Endodermal cell (in vitro differentiated cells): ENCODE measurements at regions not wholly inside any gene's neighbourhood (a gene's known extent, or its start where the extent isn't known, plus 50 kb on each side); places are given as distances from the start of the nearest gene placed in this dataset.

Experiments used
- DNase-seq: peaks from one replicate; pipeline ENCODE4 v3.0.0-alpha.2; 2017
- H3K27ac ChIP-seq: 2 replicates; pipeline ENCODE4 v1.5.1; 2013; ENCODE audit warnings: mild to moderate bottlenecking, low read depth, low read length, moderate library complexity
- H3K27me3 ChIP-seq: 2 replicates; pipeline ENCODE4 v1.6.1; 2013; ENCODE audit warnings: mild to moderate bottlenecking, low read length, moderate library complexity; ENCODE audit not compliant: insufficient read depth, control insufficient read depth, poor library complexity, severe bottlenecking
- H3K36me3 ChIP-seq: 2 replicates; pipeline ENCODE4 v1.7.0; 2013; ENCODE audit warnings: mild to moderate bottlenecking, low read length, moderate library complexity; ENCODE audit not compliant: control insufficient read depth, insufficient read depth
- H3K4me1 ChIP-seq: one replicate; pipeline ENCODE4 v1.7.0; 2013; ENCODE audit warnings: low read length; ENCODE audit not compliant: control insufficient read depth, insufficient read depth
- H3K4me3 ChIP-seq: 2 replicates; pipeline ENCODE4 v1.5.1; 2013; ENCODE audit warnings: mild to moderate bottlenecking, low read length, moderate library complexity
- H3K9ac ChIP-seq: 2 replicates; pipeline ENCODE4 v1.6.1; 2013; ENCODE audit warnings: mild to moderate bottlenecking, low read length, moderate library complexity; ENCODE audit not compliant: poor library complexity, severe bottlenecking; ENCODE audit errors: extremely low read depth
- H3K9me3 ChIP-seq: 2 replicates; pipeline ENCODE4 v1.6.1; 2013; ENCODE audit warnings: mild to moderate bottlenecking, low read length, moderate library complexity; ENCODE audit not compliant: control insufficient read depth
- H3K27ac Mint-ChIP-seq: 2 replicates; pipeline ENCODE4 v1.8.0; 2020; ENCODE audit warnings: mixed read lengths
- H3K27me3 Mint-ChIP-seq: 2 replicates; pipeline ENCODE4 v1.8.0; 2021; ENCODE audit warnings: mild to moderate bottlenecking, mixed read lengths; ENCODE audit not compliant: insufficient read depth
- H3K36me3 Mint-ChIP-seq: 2 replicates; pipeline ENCODE4 v1.8.0; 2020; ENCODE audit warnings: low read depth, mixed read lengths
- H3K4me1 Mint-ChIP-seq: 2 replicates; pipeline ENCODE4 v1.8.0; 2020; ENCODE audit warnings: mixed read lengths
- H3K4me3 Mint-ChIP-seq: 2 replicates; pipeline ENCODE4 v1.8.0; 2020; ENCODE audit warnings: mild to moderate bottlenecking, moderate library complexity, mixed read lengths
- H3K9me3 Mint-ChIP-seq: 2 replicates; pipeline ENCODE4 v1.8.0; 2020; ENCODE audit warnings: mild to moderate bottlenecking, mixed read lengths
- WGBS, 2 experiments: methylation state at CpG; one replicate each; pipeline versions ENCODE4 v1.1.5 to v1.1.7; 2013; ENCODE audit warnings: missing lambda C conversion rate in 2 of 2, mixed read lengths in 1 of 2; ENCODE audit not compliant: insufficient coverage in 1 of 2, insufficient read length in 1 of 2; 5-methylcytosine and 5-hydroxymethylcytosine counted together
- TF ChIP-seq, protein P1 (sequence below): fragments of 200-600 bp; sonication (generic); conservative IDR thresholded peaks from 2 replicates; pipeline ENCODE4 v1.5.0; 2021; ENCODE audit warnings: antibody characterized with exemption, mild to moderate bottlenecking

DNA sequence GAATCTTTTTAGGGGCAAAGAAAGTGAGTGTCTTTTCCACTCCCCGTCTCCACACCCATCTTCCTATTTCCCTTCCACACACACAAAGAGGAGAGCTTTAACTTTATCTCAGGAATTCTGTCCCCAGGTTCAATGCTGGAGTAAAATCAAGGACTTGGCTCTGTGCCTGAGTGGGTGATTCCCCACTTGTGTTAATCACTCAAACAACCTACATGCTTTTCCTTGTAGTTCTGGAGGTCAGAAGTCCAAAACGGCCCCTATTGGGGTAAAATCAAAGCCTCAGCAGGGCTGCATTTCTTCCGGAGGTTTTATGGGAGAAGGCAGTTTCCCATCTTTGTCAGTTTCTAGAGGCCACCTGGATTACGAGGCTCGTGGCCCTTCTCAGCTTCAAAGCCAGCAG is 422.3 kb upstream of the RBFOX1 start:
- Histone ChIP-seq H3K9me3 (no peaks in the 10 kb centered on the region), H3K27me3 (no peaks in the 10 kb centered on the region), H3K4me3 (no peak overlapping the region), H3K9ac (no peak overlapping the region), H3K4me1 (no peaks in the 10 kb centered on the region), H3K27ac (no peak overlapping the region), H3K36me3 (no peaks in the 10 kb centered on the region)
- no peak for DNase-seq
- H3K4me3 Mint-ChIP-seq: no peak overlapping the region
- WGBS, 2 experiments: 58 to 64% methylated on average over 5 of the region's 5 CpGs
- H3K27me3 Mint-ChIP-seq: peaks cover 3% of the 10 kb centered on the region
- no peaks in the 10 kb centered on the region for H3K9me3 Mint-ChIP-seq
- no peaks in the 10 kb centered on the region for H3K4me1 Mint-ChIP-seq
- H3K36me3 Mint-ChIP-seq: no peaks in the 10 kb centered on the region
- no peak overlapping the region for H3K27ac Mint-ChIP-seq
- TF ChIP-seq, protein P1, sequence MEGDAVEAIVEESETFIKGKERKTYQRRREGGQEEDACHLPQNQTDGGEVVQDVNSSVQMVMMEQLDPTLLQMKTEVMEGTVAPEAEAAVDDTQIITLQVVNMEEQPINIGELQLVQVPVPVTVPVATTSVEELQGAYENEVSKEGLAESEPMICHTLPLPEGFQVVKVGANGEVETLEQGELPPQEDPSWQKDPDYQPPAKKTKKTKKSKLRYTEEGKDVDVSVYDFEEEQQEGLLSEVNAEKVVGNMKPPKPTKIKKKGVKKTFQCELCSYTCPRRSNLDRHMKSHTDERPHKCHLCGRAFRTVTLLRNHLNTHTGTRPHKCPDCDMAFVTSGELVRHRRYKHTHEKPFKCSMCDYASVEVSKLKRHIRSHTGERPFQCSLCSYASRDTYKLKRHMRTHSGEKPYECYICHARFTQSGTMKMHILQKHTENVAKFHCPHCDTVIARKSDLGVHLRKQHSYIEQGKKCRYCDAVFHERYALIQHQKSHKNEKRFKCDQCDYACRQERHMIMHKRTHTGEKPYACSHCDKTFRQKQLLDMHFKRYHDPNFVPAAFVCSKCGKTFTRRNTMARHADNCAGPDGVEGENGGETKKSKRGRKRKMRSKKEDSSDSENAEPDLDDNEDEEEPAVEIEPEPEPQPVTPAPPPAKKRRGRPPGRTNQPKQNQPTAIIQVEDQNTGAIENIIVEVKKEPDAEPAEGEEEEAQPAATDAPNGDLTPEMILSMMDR: no peak

DNA sequence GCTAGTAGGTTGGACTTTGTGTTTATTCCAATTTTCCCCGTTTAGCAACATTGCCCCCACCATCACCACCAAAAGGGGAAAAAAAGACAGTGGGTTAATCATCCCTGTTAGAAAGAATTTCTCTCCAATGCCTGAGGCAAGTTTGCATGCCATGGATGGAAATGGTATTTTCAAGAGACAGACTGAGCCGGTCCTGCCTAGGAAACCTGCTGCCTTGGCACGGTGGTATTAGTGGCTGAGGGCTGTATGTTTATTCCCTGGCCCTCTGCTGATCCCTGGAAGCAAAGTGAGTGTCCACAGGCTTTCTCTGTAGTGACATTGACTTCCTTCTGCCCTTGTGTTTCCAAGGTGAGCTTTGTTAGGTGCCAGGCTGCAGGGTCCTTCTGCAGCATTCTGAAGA is 427.0 kb upstream of the RBFOX1 start:
- peaks cover 3% of the 10 kb centered on the region for H3K27me3 Mint-ChIP-seq

DNA sequence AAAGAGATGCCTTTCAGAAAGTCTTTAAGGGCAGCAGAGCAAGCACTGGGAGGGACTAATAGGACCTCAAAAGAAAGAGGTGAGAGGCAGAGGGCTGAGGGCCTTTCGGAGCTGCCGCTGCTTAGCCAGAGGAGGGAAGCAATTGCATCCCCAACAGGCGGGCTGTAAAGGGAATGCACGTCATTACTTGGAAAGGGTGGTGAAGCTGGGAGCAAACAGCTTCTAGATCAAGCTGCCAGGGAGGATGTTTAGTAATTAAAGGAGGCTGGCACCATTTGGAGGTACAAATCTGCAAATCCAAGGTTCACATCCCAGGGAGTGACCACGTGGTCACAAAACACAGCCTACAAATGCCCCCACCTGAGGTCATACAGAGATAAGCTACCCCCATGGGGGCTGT is 429.0 kb upstream of the RBFOX1 start:
- Mint-ChIP-seq H3K36me3 (no peaks in the 10 kb centered on the region), H3K27ac (no peak overlapping the region), H3K4me3 (no peak overlapping the region), H3K27me3 (peaks cover 3% of the 10 kb centered on the region), H3K4me1 (peaks cover 13% of the 10 kb centered on the region), H3K9me3 (no peaks in the 10 kb centered on the region)
- H3K27ac ChIP-seq: no peak overlapping the region
- H3K4me1 ChIP-seq: no peaks in the 10 kb centered on the region
- H3K9ac ChIP-seq: no peak overlapping the region
- WGBS, 2 experiments: 75 to 94% methylated on average over 3 to 5 of the region's 5 CpGs
- no peak for DNase-seq
- H3K4me3 ChIP-seq: no peak overlapping the region
- H3K27me3 ChIP-seq: no peaks in the 10 kb centered on the region
- TF ChIP-seq, protein P1: no peak
- no peaks in the 10 kb centered on the region for H3K36me3 ChIP-seq
- no peaks in the 10 kb centered on the region for H3K9me3 ChIP-seq

More for the DNA sequence above, 427.0 kb upstream of the RBFOX1 start:
- no peaks in the 10 kb centered on the region for H3K36me3 ChIP-seq
- no peak overlapping the region for H3K27ac Mint-ChIP-seq
- peaks cover 13% of the 10 kb centered on the region for H3K4me1 Mint-ChIP-seq
- DNase-seq: no peak
- H3K4me3 Mint-ChIP-seq: no peak overlapping the region
- no peaks in the 10 kb centered on the region for H3K36me3 Mint-ChIP-seq
- H3K9ac ChIP-seq: no peak overlapping the region
- 75 to 90% methylated on average over 2 of the region's 3 CpGs for WGBS, 2 experiments
- no peaks in the 10 kb centered on the region for H3K9me3 ChIP-seq
- no peak overlapping the region for H3K4me3 ChIP-seq
- H3K27me3 ChIP-seq: no peaks in the 10 kb centered on the region
- H3K4me1 ChIP-seq: no peaks in the 10 kb centered on the region
- H3K27ac ChIP-seq: no peak overlapping the region
- TF ChIP-seq, protein P1: no peak
- no peaks in the 10 kb centered on the region for H3K9me3 Mint-ChIP-seq
